Large intestine (tissue), 3 donors: ENCODE measurements at regions not wholly inside any gene's neighbourhood (a gene's known extent, or its start where the extent isn't known, plus 50 kb on each side); places are given as distances from the start of the nearest gene placed in this dataset.

Experiments used
- DNase-seq, 2 donors: peaks; one replicate each; pipeline versions ENCODE4 v3.0.0 to v3.0.0-alpha.2; 2013
- H3K27ac ChIP-seq: one replicate; pipeline ENCODE4 v1.5.1; 2013; ENCODE audit warnings: low read length
- H3K27me3 ChIP-seq: 2 replicates; pipeline ENCODE4 v1.6.1; 2013; ENCODE audit warnings: low read length; ENCODE audit not compliant: control insufficient read depth, insufficient read depth
- H3K36me3 ChIP-seq: 2 replicates; pipeline ENCODE4 v1.6.1; 2013; ENCODE audit warnings: low read length; ENCODE audit not compliant: control insufficient read depth, insufficient read depth
- H3K4me1 ChIP-seq: one replicate; pipeline ENCODE4 v1.6.1; 2013; ENCODE audit warnings: low read length; ENCODE audit not compliant: control insufficient read depth, insufficient read depth
- H3K4me3 ChIP-seq: one replicate; pipeline ENCODE4 v1.5.1; 2013; ENCODE audit warnings: low read length
- H3K9me3 ChIP-seq: one replicate; pipeline ENCODE4 v1.6.1; 2013; ENCODE audit warnings: mild to moderate bottlenecking, low read depth, low read length, moderate library complexity; ENCODE audit not compliant: control insufficient read depth
- WGBS: methylation state at CpG from one replicate; pipeline ENCODE4 v1.1.5; 2013; ENCODE audit warnings: low lambda C conversion rate; ENCODE audit not compliant: insufficient coverage; 5-methylcytosine and 5-hydroxymethylcytosine counted together

DNA sequence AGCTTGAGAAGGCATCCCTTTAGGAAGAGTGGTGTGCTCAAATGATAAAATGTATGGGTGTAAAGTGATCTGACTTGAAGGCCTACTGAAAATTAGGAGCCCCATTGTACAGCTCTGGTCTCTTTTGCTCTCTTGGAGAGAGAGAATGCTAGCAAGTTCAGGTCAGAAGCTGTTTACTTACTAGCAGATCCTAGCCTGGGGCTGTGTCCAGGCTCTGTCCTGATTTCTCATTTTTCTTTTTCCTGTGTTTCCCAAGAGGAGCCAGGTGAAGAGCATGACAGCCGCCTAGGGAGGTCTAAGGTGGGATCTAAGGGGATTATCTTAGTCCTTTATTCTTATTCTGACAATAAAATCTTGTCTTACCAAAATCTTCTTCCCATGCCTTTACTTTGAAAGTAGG is 272.8 kb downstream of the NNT start:
- H3K27ac ChIP-seq = no peak overlapping the region
- no peak overlapping the region for H3K4me3 ChIP-seq
- no peaks in the 10 kb centered on the region for H3K4me1 ChIP-seq
- no peaks in the 10 kb centered on the region for H3K9me3 ChIP-seq
- DNase-seq = no peak
- no peaks in the 10 kb centered on the region for H3K27me3 ChIP-seq
- H3K36me3 ChIP-seq = no peaks in the 10 kb centered on the region
- no CpG with 5 or more reads among the region's 1 CpG for WGBS

DNA sequence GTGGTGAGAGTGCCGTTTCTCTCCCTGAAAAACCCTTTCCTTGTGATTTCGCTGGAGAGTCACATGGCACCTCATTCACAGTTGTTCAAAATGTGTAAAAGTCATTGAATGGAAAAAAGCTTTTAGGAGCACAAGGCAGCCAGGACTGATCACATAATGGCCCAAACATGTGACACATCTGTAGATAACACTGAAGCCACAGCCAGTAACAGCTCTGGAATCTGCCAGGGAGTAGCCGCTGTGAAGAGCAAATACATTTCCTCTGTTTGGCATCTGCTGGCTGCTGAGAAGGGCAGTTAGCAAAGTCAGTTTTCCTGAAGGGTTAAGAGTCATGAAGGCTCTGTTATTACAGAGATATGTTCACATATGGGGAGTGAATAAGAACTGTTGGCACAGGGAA is 271.8 kb downstream of the NNT start:
- Histone ChIP-seq H3K27me3 (no peaks in the 10 kb centered on the region), H3K36me3 (no peaks in the 10 kb centered on the region), H3K27ac (no peak overlapping the region), H3K4me1 (no peaks in the 10 kb centered on the region), H3K4me3 (no peak overlapping the region), H3K9me3 (no peaks in the 10 kb centered on the region)
- WGBS = no CpG with 5 or more reads among the region's 3 CpGs
- DNase-seq = peak in 1 of 2 donors; percentile 8

- Histone ChIP-seq H3K9me3 (no peaks in the 10 kb centered on the region), H3K27me3 (no peaks in the 10 kb centered on the region), H3K36me3 (no peaks in the 10 kb centered on the region), H3K27ac (no peak overlapping the region), H3K4me1 (no peaks in the 10 kb centered on the region), H3K4me3 (no peak overlapping the region)
- WGBS = no CpG with 5 or more reads among the region's 1 CpG
- DNase-seq = no peak
Observed at GRCh38 chr5:43873791-43874190, 270.8 kb downstream of the NNT start.

DNA sequence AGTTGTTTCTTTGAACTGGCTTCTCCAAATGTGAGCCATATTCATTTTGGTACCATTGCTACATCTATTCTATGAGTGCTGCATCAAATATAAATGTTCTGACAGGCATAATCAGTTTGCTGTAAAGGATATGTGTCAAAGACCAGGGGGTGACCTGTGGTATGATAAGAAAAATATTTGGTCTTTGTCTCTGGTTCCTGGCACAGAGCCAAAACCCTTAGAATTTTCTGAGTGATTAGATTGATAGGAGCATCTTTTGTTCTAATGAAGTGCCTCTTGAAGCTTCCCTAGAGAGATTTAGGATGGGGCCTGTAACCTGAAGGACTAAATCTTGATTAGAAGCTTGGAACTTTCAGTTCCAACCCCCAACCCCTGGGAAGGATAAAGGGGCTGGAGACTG is 256.3 kb downstream of the NNT start:
- Histone ChIP-seq H3K27ac (no peak overlapping the region), H3K4me3 (no peak overlapping the region), H3K9me3 (no peaks in the 10 kb centered on the region), H3K36me3 (no peaks in the 10 kb centered on the region), H3K27me3 (no peaks in the 10 kb centered on the region), H3K4me1 (no peaks in the 10 kb centered on the region)
- DNase-seq = no peak

- no peak for DNase-seq
- Histone ChIP-seq H3K27me3 (no peaks in the 10 kb centered on the region), H3K4me3 (no peak overlapping the region), H3K9me3 (no peaks in the 10 kb centered on the region), H3K36me3 (no peaks in the 10 kb centered on the region), H3K4me1 (no peaks in the 10 kb centered on the region), H3K27ac (no peak overlapping the region)
- WGBS = 20% methylated on average over 3 of the region's 5 CpGs
Observed at GRCh38 chr5:43855452-43855851, 252.5 kb downstream of the NNT start.

DNA sequence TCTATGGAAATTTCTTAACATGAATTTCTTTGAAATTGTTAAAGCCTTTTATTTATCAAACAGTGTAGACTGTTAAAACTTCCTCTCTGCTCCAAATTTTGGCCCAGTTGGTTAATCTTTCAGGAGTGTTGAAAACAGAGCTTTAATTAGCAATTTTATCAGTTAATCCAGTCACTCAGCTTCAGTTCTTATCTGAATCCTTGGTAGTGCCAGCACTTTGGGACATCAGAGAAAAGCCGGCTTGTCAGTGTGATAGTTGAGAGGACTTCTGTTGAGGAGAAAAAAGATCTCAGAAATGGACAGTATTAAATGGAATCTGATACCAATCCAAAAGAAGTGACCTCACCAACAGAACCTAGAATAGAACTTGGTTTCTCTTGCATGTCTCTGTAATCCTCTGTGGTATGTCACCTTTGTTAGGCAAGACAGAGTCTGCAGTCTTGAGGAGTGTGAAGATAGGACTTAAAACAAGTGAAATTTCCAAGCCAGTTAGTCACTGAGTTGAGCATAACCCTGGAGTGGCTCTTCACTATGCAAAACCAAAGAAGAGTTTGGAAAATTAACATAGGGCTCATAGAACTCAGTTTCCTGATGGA is 251.8 kb downstream of the NNT start:
- no peak for DNase-seq
- H3K27me3 ChIP-seq = no peaks in the 10 kb centered on the region
- no peak overlapping the region for H3K27ac ChIP-seq
- H3K36me3 ChIP-seq = no peaks in the 10 kb centered on the region
- no peak overlapping the region for H3K4me3 ChIP-seq
- no CpG with 5 or more reads among the region's 1 CpG for WGBS
- H3K4me1 ChIP-seq = no peaks in the 10 kb centered on the region
- H3K9me3 ChIP-seq = no peaks in the 10 kb centered on the region

DNA sequence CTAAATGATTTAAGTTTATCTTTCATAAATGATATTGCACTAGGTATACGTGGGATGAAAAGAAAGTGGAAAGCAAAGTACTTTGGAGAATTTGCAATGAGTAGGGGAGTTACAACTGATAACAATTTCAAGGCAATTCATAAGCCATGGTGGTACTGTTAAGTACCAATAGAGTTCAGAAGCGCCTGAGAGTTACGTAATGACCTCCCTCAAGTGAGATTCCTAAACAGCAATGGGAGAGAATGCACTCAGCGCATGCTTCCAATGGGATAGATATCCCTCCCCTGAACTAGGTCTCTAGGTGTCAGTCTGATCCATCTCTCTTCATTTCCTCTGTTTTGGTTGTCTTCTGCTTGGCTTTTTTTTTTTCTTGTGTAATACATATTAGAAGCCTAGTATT is 249.3 kb downstream of the NNT start:
- Histone ChIP-seq H3K9me3 (no peaks in the 10 kb centered on the region), H3K4me1 (no peaks in the 10 kb centered on the region), H3K27ac (no peak overlapping the region), H3K36me3 (no peaks in the 10 kb centered on the region), H3K4me3 (no peak overlapping the region), H3K27me3 (no peaks in the 10 kb centered on the region)
- 80% methylated on average over 1 of the region's 4 CpGs for WGBS
- DNase-seq = no peak

DNA sequence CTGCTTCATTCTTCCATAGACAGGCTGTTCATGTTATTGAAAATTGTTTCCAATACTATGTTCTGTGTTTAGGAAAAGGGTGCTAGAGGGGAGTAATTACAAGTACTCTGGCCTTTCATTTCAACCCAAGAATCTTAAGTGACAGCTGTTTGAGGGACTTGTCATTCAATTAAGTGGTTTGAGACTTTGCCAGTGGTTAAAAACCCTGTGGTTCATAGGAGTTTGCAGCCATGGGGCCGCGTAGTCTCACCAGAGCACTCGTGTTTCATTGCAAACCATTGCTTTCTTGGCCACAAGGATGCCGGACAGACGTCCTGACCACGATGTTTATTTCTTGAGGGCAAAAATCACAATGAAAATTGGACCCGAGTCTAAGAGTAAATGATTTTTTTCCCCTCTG is 248.8 kb downstream of the NNT start:
- WGBS = 100% methylated on average over 1 of the region's 7 CpGs

DNA sequence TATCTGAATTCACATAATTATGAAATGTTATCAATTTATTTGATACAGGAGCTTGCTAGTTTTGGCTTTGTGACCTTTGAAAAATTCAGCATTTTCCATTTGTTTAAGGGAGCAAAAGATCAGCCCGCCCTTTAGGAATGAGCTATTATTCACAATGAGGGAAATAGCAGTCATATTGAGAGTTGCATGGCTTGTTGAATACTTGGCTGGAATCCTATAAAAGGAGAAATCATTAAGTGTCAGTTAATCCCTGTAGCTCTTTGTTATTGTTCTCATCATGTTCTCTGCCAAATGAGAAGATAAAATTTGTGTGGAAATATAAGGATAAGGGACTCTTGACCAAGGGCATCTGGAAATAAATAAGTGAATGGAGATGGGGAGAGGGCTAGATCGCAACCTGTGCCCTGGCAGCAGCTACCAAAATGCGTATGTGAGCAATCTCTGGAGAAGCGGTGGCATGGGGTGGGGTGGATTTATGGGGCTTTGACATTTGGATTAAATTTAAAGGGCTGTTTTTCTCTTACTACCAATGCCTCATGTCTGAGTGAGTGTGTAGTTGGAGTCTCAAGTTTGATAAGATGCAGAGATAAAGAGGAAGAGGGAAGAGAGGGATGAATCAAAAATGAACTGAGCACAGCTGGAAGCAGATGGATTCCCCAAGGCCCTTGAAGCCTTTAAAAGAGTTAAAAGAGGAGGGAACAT is 237.6 kb downstream of the NNT start:
- Histone ChIP-seq H3K27ac (no peak overlapping the region), H3K4me1 (no peaks in the 10 kb centered on the region), H3K27me3 (no peaks in the 10 kb centered on the region), H3K36me3 (no peaks in the 10 kb centered on the region), H3K9me3 (no peaks in the 10 kb centered on the region), H3K4me3 (no peak overlapping the region)
- no CpG with 5 or more reads among the region's 4 CpGs for WGBS
- no peak for DNase-seq

More for the DNA sequence above, 248.8 kb downstream of the NNT start:
- no peak overlapping the region for H3K4me3 ChIP-seq
- DNase-seq = no peak
- no peaks in the 10 kb centered on the region for H3K9me3 ChIP-seq
- H3K36me3 ChIP-seq = no peaks in the 10 kb centered on the region
- no peaks in the 10 kb centered on the region for H3K27me3 ChIP-seq
- no peak overlapping the region for H3K27ac ChIP-seq
- H3K4me1 ChIP-seq = no peaks in the 10 kb centered on the region

- H3K4me3 ChIP-seq = no peak overlapping the region
- H3K4me1 ChIP-seq = no peaks in the 10 kb centered on the region
- DNase-seq = no peak
- H3K9me3 ChIP-seq = no peaks in the 10 kb centered on the region
- no peaks in the 10 kb centered on the region for H3K36me3 ChIP-seq
- H3K27me3 ChIP-seq = no peaks in the 10 kb centered on the region
- H3K27ac ChIP-seq = no peak overlapping the region
Observed at GRCh38 chr5:43839218-43839617, 236.2 kb downstream of the NNT start.

DNA sequence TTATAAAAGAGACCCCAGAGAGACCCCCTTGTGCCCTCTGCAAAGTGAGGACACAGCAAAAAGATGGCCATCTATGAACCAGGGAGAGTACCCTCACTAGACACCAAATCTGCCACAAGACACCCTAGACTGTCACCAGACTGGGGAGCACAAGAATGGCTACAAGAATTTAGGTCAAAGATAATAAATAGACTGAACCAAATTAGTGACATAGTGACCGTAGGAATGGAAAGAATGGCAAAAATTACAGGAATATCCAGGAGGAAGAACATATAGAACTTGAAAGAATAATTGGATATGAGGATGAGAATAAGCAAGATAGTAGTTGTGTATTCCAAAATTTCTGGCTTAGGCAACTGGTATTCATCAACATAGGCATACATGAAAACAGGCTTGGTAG is 235.0 kb downstream of the NNT start:
- Histone ChIP-seq H3K36me3 (no peaks in the 10 kb centered on the region), H3K4me1 (no peaks in the 10 kb centered on the region), H3K9me3 (no peaks in the 10 kb centered on the region), H3K27ac (no peak overlapping the region), H3K27me3 (no peaks in the 10 kb centered on the region), H3K4me3 (no peak overlapping the region)
- WGBS = 100% methylated on average over 1 of the region's 1 CpG
- no peak for DNase-seq
